Choroid plexus epithelial cell (primary cell): ENCODE measurements at regions not wholly inside any gene's neighbourhood (a gene's known extent, or its start where the extent isn't known, plus 50 kb on each side); places are given as distances from the start of the nearest gene placed in this dataset.

Source experiments
- DNase-seq: peaks from one replicate; pipeline ENCODE4 v3.0.0-alpha.2; 2010; ENCODE audit warnings: low read depth
- H3K4me3 ChIP-seq: 2 replicates; pipeline ENCODE4 v1.5.1; 2011; ENCODE audit warnings: low read depth, mild to moderate bottlenecking, control low read depth, low read length, moderate library complexity
- CTCF ChIP-seq: conservative IDR thresholded peaks from 2 replicates; pipeline ENCODE4 v1.5.1; 2011; ENCODE audit warnings: low read depth, mild to moderate bottlenecking, control low read depth, inconsistent platforms, low read length, moderate library complexity

- TF ChIP-seq CTCF: no peak
- peak; percentile 49 for DNase-seq
- no peak overlapping the region for H3K4me3 ChIP-seq
These were observed 356.5 kb downstream of the GPATCH2 start for GRCh38 chr1:217274416-217274815.

DNA sequence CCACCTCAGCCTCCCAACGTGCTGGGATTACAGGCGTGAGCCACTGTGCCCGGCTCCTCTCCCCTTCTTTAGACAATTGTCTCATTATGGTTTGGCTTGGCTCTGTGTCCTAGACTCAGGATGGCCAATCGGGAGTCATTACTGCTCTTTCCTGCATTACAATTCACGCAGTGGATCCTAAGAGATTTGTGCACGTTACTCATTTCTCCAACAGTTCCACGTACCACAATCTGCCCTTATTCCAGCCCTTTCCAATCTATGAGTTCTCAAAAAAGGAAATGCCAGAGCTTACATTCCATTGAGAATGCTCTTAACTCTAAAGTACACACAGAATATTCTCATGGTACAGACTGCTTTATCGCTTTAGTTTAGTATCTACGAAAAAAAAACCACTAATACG is 357.0 kb downstream of the GPATCH2 start:
- no peak overlapping the region for H3K4me3 ChIP-seq
- DNase-seq: peak; percentile 60
- no peak for TF ChIP-seq CTCF

DNA sequence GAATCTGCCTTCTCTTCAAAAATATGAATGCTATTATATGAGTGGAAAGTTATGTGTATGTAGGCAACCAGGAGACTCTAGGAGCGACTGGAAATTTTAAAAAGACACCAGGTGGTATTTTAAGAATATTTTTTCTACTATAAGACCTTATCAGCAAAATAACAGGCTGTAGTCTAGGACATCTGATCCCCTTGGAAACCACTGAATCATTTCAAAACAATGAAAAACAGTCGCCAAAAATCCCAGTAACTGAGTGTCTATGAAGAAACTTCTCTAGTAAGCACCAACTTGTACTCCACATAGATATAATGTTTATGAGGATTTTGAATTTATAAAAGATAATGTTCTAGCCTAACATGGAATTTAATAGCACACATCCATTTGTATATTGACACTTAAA is 358.5 kb downstream of the GPATCH2 start:
- H3K4me3 ChIP-seq: no peak overlapping the region
- TF ChIP-seq CTCF: no peak

GRCh38 chr1:217270101-217270500 is 360.8 kb downstream of the GPATCH2 start:
- no peak overlapping the region for H3K4me3 ChIP-seq
- TF ChIP-seq CTCF: no peak
- DNase-seq: no peak

More for the DNA sequence above, 358.5 kb downstream of the GPATCH2 start:
- DNase-seq: peak; percentile 86

GRCh38 chr1:217268058-217268457 is 362.8 kb downstream of the GPATCH2 start:
- no peak for DNase-seq
- TF ChIP-seq CTCF: no peak
- no peak overlapping the region for H3K4me3 ChIP-seq

- DNase-seq: no peak
- H3K4me3 ChIP-seq: no peak overlapping the region
- TF ChIP-seq CTCF: no peak
These were observed 369.3 kb downstream of the GPATCH2 start for GRCh38 chr1:217261636-217262035.

DNA sequence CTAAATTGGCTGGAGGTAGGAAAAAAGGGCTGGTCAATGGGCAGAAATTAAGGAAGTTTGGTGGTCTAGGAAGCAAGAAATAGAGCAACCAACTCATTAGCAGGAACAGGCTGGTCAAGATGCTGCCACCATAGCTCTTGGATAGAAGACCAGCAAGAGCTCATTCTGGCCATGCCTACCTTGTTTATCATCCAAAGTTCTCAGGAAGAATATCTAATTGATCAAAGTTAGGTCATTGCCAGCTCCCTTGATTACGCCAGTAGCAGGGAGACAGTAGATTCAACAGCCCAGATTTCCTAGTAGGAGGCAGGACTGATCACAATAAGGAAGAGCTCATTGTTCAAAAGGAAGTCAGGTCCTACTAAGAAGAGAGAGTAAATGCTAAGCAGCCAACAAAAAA is 370.2 kb downstream of the GPATCH2 start:
- H3K4me3 ChIP-seq: no peak overlapping the region
- DNase-seq: no peak
- TF ChIP-seq CTCF: no peak
